HEK293 (cell line): ENCODE measurements at regions not wholly inside any gene's neighbourhood (a gene's known extent, or its start where the extent isn't known, plus 50 kb on each side); places are given as distances from the start of the nearest gene placed in this dataset.
"Not testable (repeated sequence)": the region's sequence is repeated elsewhere in the genome, so short reads cannot be mapped to it uniquely, and the experiment has no call there.

Experiments
- CTCF ChIP-seq: fragments of 450-650 bp; formaldehyde crosslinking; IDR thresholded peaks from 2 replicates; pipeline ENCODE4 v1.5.1; 2016; ENCODE audit warnings: missing biosample characterization, missing genetic modification characterization
- TCF7L2 ChIP-seq: IDR thresholded peaks from 2 replicates; pipeline ENCODE4 v1.6.1; 2011; ENCODE audit warnings: low read depth, mild to moderate bottlenecking, inconsistent platforms, low read length, moderate library complexity, borderline replicate concordance
- ZFP3 ChIP-seq: fragments of 450-650 bp; formaldehyde crosslinking; IDR thresholded peaks from 2 replicates; pipeline ENCODE4 v1.5.1; 2016; ENCODE audit warnings: low read depth, missing biosample characterization, missing genetic modification characterization
- ZNF24 ChIP-seq: fragments of 450-650 bp; formaldehyde crosslinking; IDR thresholded peaks from 2 replicates; pipeline ENCODE4 v1.5.1; 2016; ENCODE audit warnings: missing biosample characterization, missing genetic modification characterization

GRCh38 chr2:163026136-163026775 lies 187.7 kb upstream of the KCNH7 start:
- TF ChIP-seq TCF7L2; CTCF (tag by site-specific recombination); ZFP3; ZNF24 (tag by site-specific recombination): not testable (repeated sequence)
